Occipital lobe (tissue), 1 donor: ENCODE measurements at regions not wholly inside any gene's neighbourhood (a gene's known extent, or its start where the extent isn't known, plus 50 kb on each side); places are given as distances from the start of the nearest gene placed in this dataset.
"Not testable (repeated sequence)": the region's sequence is repeated elsewhere in the genome, so short reads cannot be mapped to it uniquely, and the experiment has no call there.

Source experiments
- DNase-seq: peaks from one replicate; lab custom pipeline; 2025; lab: John Stamatoyannopoulos, UW

DNA sequence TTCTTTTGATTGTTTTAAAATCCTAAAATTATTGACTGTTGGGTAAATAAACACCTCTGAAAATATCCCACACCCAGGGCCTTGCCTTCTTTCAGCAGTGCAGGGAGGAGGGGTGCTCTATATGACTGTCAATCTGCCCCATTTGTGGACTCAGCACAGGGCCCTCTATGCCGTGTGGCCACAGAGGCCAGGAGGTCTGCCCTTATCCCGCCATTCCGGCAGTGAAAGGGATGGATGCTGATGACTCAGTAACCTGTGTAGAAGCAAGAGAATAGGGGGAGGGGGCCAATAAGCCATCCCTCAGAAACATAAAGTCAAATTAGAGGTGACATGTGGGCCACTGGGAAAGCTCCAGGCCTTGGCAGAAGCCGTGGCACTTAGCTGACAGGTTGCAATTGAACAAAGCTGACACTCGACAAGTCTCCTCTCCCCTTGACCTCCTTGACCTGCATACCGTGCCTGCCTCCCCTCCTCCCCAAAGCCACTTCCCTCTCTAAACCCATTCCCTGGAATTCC is 281.4 kb upstream of the DYNLRB2 start:
- no peak for DNase-seq

DNA sequence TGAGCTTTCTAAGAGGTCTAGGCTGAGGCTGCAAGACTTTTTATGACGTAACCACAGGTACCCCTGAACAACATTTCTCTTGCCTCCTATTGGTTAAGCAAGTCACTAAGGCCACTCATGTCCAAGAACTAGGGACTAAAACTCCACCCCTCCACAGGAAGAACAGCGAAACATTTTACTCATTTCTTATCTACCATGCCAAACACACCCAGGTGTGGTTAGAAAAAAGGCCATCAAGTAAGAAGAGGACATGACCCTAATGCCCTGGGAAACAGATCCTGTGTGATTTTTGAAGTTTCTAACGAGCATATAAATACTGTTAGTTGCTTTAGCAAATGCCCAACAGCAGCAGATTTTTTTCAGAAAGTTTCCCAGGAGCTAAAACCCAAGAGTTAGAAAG is 282.4 kb upstream of the DYNLRB2 start:
- no peak for DNase-seq

DNA sequence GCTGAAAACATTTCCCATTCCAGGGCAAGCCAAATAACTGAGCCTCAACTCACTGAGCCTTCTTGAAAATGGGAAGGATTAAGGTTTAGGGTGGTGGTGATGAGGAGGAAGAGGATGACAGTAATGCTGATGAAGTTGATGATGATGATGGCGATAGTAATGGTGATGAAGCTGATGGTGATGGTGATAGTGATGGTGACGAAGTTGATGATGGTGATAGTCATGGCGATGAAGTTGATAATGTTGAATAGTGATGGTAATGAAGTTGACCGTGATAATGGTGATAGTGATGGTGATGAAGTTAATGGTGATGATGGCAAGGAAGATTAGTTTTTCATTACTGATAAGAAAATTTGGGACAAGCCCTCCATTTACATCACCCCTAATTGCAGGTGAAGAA is 285.8 kb upstream of the DYNLRB2 start:
- DNase-seq, result no peak

DNA sequence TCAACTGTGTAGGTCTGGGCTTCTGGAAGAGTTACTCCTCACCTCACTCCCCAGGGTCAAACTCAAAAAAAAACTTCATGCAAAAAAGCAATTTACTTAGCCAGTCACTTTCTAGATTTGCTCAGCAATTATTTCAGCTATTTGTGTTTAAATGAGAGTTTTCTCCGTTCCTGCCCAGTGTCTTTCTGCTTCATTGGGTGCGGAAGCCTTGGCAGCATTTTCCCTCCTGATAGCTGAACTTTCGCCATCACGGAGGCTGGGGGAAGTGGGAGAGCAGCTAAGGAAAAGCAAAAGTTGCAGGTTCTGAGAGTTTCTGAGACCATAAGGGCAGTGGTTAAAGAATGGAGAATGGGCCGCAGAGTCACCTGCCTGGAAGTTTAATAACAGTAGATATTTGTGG is 287.1 kb upstream of the DYNLRB2 start:
- DNase-seq, result no peak

DNA sequence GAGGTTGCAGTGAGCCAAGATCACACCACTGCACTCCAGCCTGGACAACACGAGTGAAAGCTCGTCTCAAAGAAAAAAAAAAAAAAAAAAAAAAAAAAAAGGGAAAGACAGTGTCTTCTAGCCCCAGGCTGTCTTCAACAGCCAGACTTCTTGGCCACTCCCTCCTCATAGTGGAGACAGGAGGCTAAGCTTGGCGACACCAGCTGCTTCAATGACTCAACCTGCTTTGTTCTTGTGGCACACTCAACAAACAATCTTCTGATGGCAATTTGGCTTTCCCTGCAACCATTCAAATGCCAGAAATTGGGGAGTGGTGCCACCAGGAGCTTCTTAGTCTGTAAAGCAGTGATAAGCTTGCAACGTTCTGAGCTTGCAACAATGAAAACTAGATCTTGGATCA is 290.4 kb upstream of the DYNLRB2 start:
- DNase-seq, result no peak

DNA sequence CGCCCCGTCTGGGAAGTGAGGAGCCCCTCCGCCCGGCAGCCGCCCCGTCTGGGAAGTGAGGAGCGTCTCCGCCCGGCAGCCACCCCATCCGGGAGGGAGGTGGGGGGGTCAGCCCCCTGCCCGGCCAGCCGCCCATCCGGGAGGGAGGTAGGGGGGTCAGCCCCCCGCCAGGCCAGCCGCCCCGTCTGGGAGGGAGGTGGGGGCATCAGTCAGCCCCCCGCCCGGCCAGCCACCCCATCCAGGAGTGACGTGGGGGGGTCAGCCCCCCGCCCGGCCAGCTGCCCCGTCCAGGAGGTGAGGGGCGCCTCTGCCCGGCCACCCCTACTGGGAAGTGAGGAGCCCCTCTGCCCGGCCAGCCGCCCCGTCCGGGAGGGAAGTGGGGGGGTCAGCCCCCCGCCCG is 297.5 kb upstream of the DYNLRB2 start:
- not testable (repeated sequence) for DNase-seq

DNA sequence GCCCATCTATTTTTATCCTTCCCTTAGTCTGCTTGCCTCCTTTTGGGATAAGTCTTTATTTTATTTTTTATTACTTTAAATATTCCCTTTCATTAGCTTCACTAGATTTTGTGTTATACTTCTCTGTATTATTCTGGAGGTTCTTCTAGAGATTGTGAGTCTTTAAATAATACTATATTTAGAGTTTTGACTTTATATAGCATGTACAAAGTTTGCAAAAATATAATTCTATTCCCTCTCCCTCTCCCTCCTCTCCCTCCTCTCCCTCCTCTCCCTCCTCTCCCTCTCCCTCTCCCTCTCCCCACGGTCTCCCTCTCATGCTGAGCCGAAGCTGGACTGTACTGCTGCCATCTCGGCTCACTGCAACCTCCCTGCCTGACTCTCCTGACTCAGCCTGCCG is 298.5 kb upstream of the DYNLRB2 start:
- DNase-seq, result not testable (repeated sequence)

DNA sequence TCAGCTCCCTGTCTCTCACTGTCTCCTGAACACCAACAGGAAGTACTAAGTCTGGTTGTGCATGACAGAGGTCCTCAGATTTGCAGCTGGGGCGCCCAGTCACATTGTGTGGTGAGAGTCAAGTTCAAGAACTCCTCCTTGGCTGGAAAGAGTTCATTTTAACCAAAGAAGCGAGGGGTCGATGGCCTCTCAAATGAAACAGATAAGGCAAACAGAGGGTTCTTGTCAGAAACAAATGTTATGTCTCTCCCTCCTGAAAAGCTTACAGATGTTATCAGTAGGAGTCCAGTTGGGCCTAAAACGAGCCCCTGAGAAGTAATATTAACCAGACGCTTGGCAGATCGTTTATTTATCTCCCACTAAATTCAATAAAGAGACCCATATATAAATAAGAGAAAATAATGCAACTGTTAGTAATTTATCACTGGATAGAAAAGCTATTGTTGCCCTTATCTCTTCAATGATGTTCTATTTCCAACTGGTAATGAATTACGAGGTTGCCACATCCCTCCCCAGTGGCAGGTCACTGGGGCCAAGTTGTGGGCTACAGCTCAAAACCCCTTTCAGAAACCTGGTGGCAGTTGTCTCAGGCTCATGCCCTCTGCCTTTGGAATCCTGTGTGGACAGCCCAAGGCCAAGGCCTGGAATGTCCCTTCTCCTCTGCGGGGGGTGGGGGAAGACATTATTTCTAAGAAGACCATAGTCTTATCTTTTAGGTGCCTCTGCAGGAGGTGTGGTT is 307.5 kb upstream of the DYNLRB2 start:
- no peak for DNase-seq

DNA sequence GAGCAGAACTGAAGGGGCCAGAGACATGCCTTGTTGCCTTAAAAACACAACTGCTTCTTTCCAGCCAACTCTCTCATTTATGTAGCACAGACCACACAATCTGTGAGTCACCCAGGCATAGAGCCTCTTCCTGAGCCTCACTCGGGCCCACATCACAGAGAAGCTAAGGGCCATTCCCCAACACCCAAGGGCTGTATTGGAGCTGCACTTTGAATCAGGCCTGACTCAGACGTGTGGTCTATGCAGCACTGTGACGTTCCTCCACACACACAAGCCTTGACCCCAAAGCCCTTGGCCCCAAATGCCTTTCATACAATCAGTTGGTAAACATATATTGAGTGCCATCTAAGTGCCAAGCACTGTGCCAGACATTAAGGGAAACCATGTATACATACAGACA is 308.9 kb upstream of the DYNLRB2 start:
- DNase-seq, result no peak

DNA sequence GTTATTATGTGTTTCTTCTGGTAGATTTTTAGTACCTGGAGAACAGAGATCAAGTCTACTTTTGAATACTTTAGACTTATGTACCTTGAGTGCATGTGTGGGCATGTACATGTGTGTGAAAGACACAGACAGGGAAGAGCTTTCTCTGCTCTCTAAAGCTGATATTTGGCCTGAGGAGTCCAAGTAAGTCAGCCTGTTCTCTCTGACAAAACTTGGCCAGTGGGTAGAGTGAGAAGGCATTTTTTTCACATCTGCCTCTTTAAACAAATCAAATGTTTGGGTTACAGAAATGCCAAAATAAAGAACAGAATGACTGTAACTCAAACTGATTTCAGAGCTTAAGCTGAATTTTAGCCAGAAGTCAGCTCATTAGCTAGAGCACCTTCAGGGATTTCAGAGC is 309.7 kb upstream of the DYNLRB2 start:
- no peak for DNase-seq

DNA sequence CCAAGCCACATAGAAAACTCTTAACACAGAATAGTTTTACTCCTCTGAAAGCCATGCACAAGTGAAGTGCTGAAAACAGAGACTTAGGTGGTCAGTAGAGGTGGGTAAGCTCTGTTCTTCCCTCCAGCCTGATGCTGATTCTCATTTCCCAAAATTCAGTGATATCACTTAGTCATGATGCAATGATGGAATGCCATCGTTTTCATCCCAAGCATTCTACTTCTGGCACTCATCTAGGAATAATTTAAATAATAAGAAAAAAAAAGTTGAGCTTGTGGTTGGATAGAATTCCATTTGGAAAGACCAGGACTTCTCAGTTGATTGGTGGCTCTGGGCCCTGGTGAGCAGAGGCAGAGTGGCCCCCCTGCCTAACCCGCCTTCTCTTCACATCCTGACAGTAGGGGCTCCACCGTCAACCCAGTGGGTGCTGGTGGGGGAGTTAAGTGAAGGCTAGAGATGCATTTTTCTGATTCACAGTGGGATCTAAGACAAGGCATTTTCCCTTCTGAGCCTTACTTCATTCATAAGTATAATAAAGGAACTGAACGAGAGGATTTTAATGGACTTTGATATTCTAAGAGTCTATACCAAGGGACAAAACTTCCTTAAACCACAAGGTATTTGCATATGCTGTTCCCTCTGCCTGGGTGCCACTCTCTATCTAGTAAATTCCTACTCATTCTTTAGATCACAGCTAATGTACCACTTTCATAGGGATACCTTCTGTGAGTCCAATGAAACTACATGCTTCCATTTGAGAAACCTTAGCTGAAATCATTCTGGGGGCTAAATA is 310.3 kb upstream of the DYNLRB2 start:
- no peak for DNase-seq

DNA sequence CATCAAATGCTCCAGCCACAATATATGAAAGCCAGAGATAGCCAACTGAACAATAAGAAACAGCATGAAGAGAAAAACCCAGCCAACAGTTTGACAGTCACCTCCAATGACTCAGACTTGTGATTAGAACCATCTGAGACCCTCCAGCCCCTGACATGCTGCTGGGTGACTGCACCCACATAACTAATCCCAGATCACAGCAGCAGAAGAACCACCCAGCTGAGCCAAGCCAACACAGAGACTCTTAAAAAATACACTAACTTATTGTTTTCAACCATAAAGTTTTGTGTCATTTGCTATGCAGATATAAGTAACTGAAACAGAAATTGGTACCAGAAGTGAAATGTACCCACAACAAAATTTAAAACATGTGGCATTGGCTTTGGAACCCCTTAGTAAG is 314.3 kb upstream of the DYNLRB2 start:
- no peak for DNase-seq

DNA sequence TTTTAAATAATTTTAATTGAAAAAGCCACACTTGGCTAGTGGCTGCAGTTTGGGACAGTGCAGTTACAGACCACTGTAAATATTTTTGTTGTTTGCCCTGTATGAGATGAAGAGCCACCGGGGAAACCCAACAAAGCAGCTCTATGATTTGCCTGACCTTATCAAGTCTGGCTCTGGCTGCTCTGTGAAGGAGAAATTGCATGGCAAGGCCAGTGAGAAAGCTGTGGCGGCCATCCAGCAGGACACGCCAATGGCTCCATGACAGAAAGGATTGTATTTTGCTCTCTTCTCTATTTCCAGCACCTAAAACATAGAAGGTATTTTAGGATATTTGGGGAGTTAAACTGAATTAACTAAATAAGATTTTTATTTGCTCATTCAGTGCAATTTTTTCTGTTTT is 330.0 kb upstream of the DYNLRB2 start:
- DNase-seq, result no peak

DNA sequence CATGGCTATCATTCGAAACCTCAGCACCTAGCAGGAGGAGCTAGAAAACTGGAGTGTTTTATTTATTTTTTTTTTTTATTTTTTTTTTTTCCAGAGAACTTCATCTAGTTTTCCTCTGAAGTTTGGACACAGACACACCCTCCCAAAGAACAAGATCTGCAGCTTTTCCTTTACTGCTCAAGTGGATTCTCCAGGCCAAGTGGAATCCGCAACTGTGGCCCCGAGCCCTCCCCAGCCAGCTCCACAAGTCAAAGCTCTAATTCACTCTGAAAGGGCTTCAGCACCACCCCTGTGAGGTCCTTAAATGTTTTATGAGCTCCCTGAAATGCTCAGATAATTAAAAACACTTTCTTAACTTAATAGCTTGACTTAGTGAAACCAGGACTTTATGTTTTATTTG is 332.1 kb upstream of the DYNLRB2 start:
- DNase-seq, result no peak

DNA sequence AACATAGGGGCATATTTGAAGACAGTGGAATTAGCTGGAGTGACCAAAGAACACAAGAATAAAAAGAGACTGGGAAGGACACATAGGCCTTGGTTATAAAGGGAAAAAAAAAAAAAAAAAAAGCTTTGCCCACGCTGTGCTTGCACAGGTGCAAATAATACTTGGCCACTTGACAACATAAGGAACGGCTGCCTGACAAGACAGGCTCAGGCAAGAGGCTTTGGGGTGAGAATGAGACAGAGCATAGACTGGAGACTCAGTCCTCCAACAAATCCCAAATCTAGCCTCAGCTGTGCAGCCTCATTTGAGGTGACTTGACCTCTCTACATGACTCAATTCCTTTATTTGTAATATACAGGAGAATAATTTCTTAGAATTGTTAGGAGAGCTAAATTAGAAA is 332.8 kb upstream of the DYNLRB2 start:
- DNase-seq, result no peak

DNA sequence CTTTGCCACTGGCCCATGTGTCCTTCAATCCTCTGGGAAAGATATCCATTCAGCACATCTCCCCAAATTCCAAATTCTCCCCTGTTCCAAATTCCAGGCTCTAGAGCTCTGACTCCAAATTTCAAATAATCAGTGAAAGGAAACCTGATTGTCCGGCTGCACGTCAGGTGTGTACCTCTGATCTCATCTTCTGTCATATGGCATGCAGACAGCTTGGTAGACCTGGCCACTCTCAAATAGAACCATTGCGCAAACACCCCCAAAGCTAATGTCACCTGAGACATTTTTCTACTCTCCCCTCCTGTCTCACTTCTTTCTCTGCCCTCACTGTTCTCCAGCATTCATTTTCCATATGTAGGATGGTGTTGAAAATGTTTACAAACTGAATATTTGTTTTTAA is 337.0 kb upstream of the DYNLRB2 start:
- no peak for DNase-seq

DNA sequence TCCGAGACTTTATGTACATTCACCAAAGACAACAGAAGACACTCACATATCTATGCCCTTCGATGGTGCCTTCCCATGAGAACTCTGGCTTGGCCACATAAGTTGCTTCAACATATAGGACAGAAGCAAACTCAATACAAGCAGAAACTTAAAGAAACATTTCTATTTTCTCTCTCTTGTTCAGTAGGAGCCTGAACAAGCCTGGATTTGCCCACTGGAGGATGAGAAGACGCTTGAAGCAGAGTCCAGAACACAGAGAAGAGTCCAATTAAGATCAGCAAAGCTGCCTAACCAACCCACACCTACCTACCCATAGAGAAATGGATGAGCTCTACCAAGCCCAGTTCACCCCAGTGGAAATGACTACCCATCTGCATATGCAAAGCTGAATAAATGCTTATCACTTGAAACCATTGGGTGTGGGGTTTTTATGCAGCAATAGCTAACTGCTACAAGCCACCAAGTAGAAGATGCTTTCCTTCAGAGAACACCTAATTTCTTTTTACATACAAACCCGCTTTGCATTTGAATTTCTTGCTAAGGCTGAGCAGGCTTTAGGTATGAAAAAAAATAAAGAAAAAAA is 337.9 kb upstream of the DYNLRB2 start:
- DNase-seq, result no peak

DNA sequence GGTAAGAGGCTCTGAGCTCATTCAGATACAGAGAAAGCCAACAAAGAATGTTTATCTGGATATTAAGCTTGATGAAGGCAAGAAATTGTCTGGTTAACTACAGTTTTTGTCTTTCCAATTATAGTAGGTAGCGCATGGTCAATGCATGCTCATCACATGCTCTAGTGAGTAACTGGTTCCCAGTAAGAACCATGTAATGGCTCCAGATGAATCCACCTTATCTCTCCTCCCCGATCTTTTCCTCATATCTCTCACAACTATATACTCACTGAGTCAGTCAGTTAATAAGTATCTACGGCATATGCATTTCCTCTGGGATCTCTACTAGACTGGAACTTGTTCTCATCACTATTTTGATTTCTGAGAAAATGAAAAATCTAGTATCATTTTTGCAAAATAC is 340.7 kb upstream of the DYNLRB2 start:
- DNase-seq, result no peak

DNA sequence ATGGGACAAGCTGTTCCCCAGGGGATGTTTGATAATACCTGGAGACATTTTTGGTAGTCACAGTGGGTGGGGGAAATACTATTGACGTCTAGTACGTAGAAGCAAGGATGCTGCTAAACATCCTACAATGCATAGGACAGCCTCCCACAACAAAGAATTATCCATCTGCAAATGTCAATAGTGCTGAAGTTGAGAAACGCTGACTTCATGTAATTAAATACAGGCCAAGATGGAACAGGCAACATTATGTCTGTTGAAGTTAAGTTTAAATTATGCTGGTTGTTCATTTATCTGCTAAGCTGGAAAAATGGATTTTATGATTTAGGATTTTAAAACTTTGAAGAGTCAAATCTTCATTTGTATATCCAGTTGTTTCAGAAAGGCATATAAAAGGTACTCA is 341.2 kb upstream of the DYNLRB2 start:
- no peak for DNase-seq

DNA sequence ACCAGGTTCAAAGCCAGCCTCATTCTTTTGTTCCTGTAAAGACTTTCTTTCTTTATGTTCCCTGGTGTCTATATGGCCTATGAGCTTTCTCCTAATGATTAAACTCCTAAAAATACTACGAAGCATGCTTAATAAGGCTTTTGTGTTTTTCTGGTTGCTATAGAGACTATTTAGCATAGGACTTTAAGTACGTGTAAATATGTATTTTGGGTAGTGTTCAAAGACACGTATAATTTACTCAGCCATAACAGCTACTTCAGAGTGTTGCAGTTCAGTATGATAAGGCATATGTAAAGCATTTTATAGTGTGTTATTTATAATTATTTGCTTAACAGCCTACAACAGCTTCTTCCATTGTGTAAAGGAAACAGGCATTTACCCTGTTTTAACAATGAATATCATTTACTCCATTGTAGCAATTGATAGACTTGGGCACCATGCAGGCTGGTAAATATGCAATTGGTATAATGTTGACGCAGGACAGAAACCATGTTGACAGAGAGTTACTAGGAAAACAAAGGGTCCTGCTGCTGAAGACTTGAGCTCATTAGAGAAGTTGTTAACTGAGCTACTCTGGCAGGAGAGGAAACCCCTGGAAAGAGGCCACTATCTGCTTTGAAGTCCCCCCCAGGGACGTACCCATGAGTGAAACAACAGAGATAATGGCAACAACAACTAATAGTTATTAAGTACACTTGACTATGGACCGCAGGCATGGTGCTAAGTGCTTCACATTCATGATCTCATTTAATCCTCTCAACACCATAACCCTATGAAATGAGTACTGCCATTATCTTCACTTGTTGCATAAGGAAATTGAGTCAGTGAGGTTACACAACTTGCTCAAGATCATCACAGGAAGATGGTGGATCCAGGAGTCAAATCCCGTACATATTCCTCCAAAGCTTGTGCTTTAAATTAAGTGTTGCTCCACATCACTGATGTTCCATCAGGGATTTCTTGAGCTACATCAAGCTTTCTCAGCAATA is 342.2 kb upstream of the DYNLRB2 start:
- no peak for DNase-seq

DNA sequence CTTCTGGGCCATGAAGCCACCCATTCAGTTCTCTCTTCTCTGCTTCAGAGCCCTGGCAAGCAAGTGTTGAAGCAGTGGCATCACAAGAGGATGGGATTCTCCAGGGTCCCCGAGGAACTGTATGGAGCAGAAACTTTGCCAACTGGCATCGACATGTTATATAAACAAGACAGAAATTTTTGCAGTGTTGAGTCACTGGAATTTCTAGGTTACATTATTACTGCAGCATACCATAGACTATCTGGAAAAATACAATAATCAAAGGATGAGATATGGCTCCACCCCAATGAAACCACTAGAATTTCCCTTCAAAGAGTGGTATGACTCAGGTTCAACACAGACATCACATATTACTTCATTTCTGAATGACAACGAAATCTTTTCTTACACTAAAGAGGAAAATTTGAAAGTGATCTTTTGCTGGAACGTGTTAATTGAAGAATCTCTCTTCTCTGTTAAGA is 343.0 kb upstream of the DYNLRB2 start:
- DNase-seq, result no peak
